ENCODE measurements at regions not wholly inside any gene's neighbourhood (a gene's known extent, or its start where the extent isn't known, plus 50 kb on each side); places are given as distances from the start of the nearest gene placed in this dataset.

DNA sequence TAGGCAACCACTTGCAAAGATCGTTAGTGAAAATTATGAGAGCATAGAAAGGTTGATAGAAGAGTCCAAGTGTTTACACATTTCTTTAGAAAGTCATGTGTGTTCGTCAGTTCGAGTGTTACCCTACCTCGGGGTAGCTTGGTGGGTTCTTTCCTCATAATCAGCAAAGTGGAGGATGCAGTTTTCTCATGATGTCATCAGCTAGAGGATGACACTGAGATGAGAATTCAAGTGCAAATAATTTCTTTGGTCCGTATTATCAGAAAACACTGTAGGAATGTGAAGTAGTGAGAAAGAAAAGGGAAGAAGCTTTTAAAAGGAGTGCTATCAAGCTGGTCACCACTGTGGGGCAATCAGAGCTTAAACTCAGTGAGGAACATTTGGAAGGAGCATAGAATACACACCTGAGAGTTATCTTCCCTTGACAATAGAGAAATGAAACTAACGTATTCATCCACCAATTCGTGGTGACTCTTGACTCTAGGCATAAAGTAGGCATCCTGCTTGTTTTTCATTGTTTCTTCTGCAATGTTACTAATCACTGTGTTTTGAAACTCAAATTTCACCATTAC lies 1340.9 kb upstream of the TMEM132C start:
- intact Hi-C loops (cut with micrococcal nuclease), result no loop called here
- Mint-ChIP-seq H3K4me1 (no peaks in the 10 kb centered on the region), H3K36me3 (ENCODE audit: low read depth) (no peaks in the 10 kb centered on the region), H3K27me3 (no peaks in the 10 kb centered on the region), H3K27ac (no peak overlapping the region), H3K9me3 (no peaks in the 10 kb centered on the region), H3K4me3 (no peak overlapping the region)
- ChIA-PET CTCF (no interaction called here), POLR2A (no interaction called here)
- TF ChIP-seq, protein P1, sequence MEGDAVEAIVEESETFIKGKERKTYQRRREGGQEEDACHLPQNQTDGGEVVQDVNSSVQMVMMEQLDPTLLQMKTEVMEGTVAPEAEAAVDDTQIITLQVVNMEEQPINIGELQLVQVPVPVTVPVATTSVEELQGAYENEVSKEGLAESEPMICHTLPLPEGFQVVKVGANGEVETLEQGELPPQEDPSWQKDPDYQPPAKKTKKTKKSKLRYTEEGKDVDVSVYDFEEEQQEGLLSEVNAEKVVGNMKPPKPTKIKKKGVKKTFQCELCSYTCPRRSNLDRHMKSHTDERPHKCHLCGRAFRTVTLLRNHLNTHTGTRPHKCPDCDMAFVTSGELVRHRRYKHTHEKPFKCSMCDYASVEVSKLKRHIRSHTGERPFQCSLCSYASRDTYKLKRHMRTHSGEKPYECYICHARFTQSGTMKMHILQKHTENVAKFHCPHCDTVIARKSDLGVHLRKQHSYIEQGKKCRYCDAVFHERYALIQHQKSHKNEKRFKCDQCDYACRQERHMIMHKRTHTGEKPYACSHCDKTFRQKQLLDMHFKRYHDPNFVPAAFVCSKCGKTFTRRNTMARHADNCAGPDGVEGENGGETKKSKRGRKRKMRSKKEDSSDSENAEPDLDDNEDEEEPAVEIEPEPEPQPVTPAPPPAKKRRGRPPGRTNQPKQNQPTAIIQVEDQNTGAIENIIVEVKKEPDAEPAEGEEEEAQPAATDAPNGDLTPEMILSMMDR (IDR thresholded peaks at IDR 0.05), result no peak
- DNase-seq (no peak), ATAC-seq (ENCODE audit: low read depth) (no peak)

DNA sequence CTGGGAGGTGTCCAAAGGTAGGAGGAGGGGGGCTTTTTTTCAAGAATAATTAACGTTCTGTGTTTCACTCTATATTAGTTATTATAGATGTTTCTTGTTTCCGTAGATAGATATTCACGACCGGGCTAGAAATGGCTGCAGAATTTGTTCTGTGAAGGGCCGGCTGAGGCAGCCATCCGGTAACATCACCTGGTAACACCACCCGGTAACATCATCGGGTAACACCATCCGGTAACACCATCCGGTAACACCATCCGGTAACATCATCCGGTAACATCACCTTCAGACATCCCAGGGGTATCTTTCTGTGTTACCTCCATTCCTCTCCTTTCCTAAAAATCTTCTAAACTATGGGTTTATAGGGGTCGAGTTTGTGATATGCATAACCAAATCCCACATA lies 1336.7 kb upstream of the TMEM132C start:
- Mint-ChIP-seq H3K9me3 (no peaks in the 10 kb centered on the region), H3K27ac (no peak overlapping the region), H3K27me3 (no peaks in the 10 kb centered on the region), H3K4me3 (no peak overlapping the region), H3K36me3 (ENCODE audit: low read depth) (no peaks in the 10 kb centered on the region), H3K4me1 (no peaks in the 10 kb centered on the region)
- CTCF ChIA-PET, result no interaction called here
- ATAC-seq (ENCODE audit: low read depth) (no peak), DNase-seq (no peak)
- intact Hi-C loops (cut with micrococcal nuclease), result no loop called here
- TF ChIP-seq, protein P1 (IDR thresholded peaks at IDR 0.05), result no peak
- POLR2A ChIA-PET, result no interaction called here

DNA sequence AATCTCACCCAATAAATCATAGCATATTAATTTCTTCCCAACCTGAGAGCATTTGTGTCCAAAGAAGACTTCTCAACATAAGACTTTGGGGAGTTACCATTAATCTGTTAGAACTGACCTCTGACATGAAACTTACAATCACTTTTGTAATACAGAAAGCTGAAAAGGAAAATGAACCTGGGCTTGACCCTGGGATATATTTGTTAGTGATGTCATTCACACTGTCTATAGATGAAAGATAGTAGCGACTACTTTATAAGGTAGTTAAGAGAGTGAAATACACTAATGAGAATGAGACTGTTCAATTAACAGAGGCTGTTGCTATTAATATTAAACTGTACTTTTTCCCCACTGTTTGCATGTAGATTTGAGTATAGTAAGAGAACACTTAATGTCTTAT lies 1334.8 kb upstream of the TMEM132C start:
- no peaks in the 10 kb centered on the region for H3K27me3 Mint-ChIP-seq
- H3K36me3 Mint-ChIP-seq (ENCODE audit: low read depth), result no peaks in the 10 kb centered on the region
- H3K9me3 Mint-ChIP-seq, result no peaks in the 10 kb centered on the region
- ATAC-seq (ENCODE audit: low read depth) (no peak), DNase-seq (no peak)
- no peak overlapping the region for H3K4me3 Mint-ChIP-seq
- intact Hi-C loops (cut with micrococcal nuclease), result no loop called here
- H3K4me1 Mint-ChIP-seq, result no peaks in the 10 kb centered on the region
- TF ChIP-seq, protein P1 (IDR thresholded peaks at IDR 0.05), result no peak
- ChIA-PET POLR2A (no interaction called here), CTCF (no interaction called here)
- no peak overlapping the region for H3K27ac Mint-ChIP-seq

DNA sequence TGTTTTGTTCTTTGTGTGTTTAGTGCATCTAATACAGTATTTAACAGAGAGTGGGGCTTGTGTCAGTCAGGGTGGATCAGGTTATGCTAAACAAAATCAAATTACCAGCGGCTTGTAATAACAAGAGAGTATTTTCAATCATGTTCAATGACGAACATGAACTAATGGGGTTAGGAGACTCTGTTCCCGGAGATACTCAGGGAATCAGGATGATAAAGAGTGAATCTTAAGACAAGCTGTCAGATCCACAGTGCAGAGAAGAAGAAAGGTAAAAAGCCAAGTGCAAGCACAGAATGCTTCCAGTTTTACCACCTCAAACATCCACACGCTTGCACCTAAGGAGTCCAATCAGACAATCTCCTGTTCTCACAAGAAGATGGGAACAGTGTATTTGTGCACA lies 1331.5 kb upstream of the TMEM132C start:
- no peak overlapping the region for H3K27ac Mint-ChIP-seq
- no peak for ATAC-seq (ENCODE audit: low read depth)
- no peak overlapping the region for H3K4me3 Mint-ChIP-seq
- intact Hi-C loops (cut with micrococcal nuclease), result no loop called here
- H3K36me3 Mint-ChIP-seq (ENCODE audit: low read depth), result no peaks in the 10 kb centered on the region
- TF ChIP-seq, protein P1 (IDR thresholded peaks at IDR 0.05), result no peak
- no peak for DNase-seq
- ChIA-PET CTCF (no interaction called here), POLR2A (no interaction called here)
- H3K27me3 Mint-ChIP-seq, result no peaks in the 10 kb centered on the region
- no peaks in the 10 kb centered on the region for H3K9me3 Mint-ChIP-seq
- no peaks in the 10 kb centered on the region for H3K4me1 Mint-ChIP-seq

DNA sequence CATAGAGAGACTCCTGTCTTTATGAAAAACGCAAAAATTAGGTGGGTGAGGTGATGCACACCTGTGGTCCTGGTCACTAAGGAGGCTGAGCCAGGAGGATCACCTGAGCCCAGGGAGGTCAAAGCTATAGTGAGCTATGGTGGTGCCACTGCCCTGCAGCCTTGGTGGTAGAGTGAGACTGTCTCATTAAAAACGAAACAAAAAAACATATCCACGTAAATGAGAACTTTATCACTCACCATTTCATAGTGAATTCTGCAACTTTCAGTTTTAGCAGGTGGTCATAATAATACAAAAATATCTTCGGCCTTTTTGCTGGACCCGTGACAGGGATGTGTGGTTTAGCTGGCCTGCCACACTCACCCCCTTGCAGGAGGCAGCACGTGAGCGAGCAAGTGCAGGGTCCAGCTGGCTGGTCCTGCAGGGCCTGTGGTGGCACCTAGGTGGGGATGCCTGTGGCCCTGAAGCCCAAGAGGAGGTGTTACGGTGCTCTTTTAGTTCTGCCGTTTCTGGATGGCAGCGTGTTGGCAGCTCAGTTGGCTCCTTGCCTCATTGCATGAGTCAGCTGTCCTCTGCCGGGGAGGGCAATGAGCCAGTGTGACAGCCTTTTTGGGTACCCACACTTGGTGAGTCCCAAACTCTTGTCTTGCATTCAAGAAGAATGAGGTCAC lies 1330.7 kb upstream of the TMEM132C start:
- Mint-ChIP-seq H3K27me3 (no peaks in the 10 kb centered on the region), H3K27ac (no peak overlapping the region), H3K9me3 (peaks cover 5% of the 10 kb centered on the region), H3K4me1 (no peaks in the 10 kb centered on the region), H3K36me3 (ENCODE audit: low read depth) (no peaks in the 10 kb centered on the region), H3K4me3 (no peak overlapping the region)
- CTCF ChIA-PET, result no interaction called here
- no peak for DNase-seq
- intact Hi-C loops (cut with micrococcal nuclease), result no loop called here
- POLR2A ChIA-PET, result no interaction called here
- TF ChIP-seq, protein P1 (IDR thresholded peaks at IDR 0.05), result no peak
- ATAC-seq (ENCODE audit: low read depth), result no peak

Data from activated B cell treated with CpG ODN at 0.5 μM for 24 hours (primary cell).